Uterus (tissue), 3 donors: ENCODE measurements at regions not wholly inside any gene's neighbourhood (a gene's known extent, or its start where the extent isn't known, plus 50 kb on each side); places are given as distances from the start of the nearest gene placed in this dataset.

Experiments used
- DNase-seq, 2 donors: peaks; one replicate each; pipeline ENCODE4 v3.0.0-alpha.2; 2019 to 2020
- H3K27ac ChIP-seq, 2 donors: fragments of 200-600 bp; sonication (generic); 1 replicate in 1 of 2; 2 replicates in 1 of 2; pipeline ENCODE4 v1.5.1; 2016 to 2018
- H3K27me3 ChIP-seq, 2 donors: fragments of 200-600 bp; sonication (generic); one replicate each; pipeline ENCODE4 v1.5.1; 2018 to 2019; ENCODE audit warnings: control low read depth in 1 of 2
- H3K36me3 ChIP-seq, 2 donors: fragments of 200-600 bp; sonication (generic); one replicate each; pipeline ENCODE4 v1.5.1; 2019; ENCODE audit warnings: control low read depth in 1 of 2
- H3K4me1 ChIP-seq, 2 donors: fragments of 200-600 bp; sonication (generic); one replicate each; pipeline ENCODE4 v1.5.1; 2018 to 2019; ENCODE audit warnings: control low read depth in 1 of 2
- H3K4me3 ChIP-seq, 2 donors: fragments of 200-600 bp; sonication (generic); 1 replicate in 1 of 2; 2 replicates in 1 of 2; pipeline ENCODE4 v1.5.1; 2018 to 2019; ENCODE audit warnings: mild to moderate bottlenecking in 1 of 2
- H3K9me3 ChIP-seq, 2 donors: fragments of 200-600 bp; sonication (generic); one replicate each; pipeline ENCODE4 v1.5.1; 2019; ENCODE audit warnings: control low read depth in 1 of 2
- CTCF ChIP-seq, 4 experiments: fragments of 200-600 bp in 2 of 4; fragments of 450-650 bp in 2 of 4; sonication (generic) in 2 of 4; IDR thresholded peaks; one replicate each; pipeline ENCODE4 v1.5.1; 2016 to 2019; ENCODE audit warnings: antibody characterized with exemption in 4 of 4, mild to moderate bottlenecking in 2 of 4, moderate library complexity in 1 of 4
- POLR2A ChIP-seq, 2 donors: fragments of 450-650 bp; IDR thresholded peaks; one replicate each; pipeline ENCODE4 v1.6.1; 2016; ENCODE audit warnings: antibody characterized with exemption in 2 of 2, mild to moderate bottlenecking in 1 of 2, moderate library complexity in 1 of 2
- intact Hi-C: fragments of 100-400 bp; cut with DNase I; formaldehyde crosslinking; loops from one replicate; pipeline ENCODE4 v1.15.1; 2023; ENCODE audit warnings: low total_unique reads
- donor health status: DM: yes; HTN: yes; CAD: no.

DNA sequence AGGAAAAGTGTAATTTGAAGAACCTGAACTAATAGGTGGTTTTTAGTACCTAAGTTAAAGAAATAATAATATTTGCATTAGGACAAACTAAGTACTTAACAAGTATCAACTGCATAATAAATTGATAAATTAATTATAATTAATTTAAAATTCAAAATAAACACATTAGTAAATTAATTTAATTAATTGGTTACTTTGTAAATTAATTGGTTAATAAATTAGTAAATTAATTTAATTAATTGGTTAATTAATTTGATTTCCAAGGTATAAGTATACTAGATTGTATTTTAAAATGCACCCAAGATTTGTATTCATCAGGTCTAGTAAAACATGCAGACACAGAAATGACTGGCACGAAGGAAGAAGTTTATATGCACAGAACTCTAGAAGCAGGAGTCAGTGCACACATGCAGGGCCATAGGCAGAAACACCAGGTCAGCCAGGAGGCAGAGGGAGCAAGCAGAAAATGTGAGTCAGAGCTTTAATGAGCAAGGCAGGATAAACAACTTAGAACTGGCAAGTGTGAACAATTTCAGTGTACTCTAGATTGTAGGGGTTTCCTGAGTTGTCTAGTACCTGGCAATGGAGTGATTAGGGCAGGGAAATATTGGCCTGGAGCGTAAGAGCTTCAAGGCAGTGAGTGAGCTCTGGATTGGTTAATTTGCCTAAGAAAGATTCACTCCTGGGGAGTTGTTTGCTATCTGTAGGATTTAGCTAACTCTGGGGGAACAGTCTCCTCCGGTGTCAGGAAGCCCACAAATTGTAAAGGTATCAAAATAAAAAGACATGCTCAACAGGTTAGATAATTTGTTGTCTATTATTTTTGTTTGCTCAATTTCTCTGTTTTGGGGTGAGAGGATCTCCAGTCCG lies 665.7 kb downstream of the MRPL39 start:
- Histone ChIP-seq H3K4me1 (no peaks in the 10 kb centered on the region), H3K27me3 (no peaks in the 10 kb centered on the region), H3K9me3 (no peaks in the 10 kb centered on the region), H3K27ac (no peak overlapping the region), H3K36me3 (no peaks in the 10 kb centered on the region), H3K4me3 (no peak overlapping the region)
- no peak for DNase-seq
- intact Hi-C loops: no loop called here
- TF ChIP-seq POLR2A (IDR thresholded peaks at IDR 0.05): no peak
- no peak for TF ChIP-seq CTCF (IDR thresholded peaks at IDR 0.05)

- intact Hi-C loops: no loop called here
- H3K4me1 ChIP-seq: no peaks in the 10 kb centered on the region
- TF ChIP-seq POLR2A (IDR thresholded peaks at IDR 0.05) (no peak), CTCF (IDR thresholded peaks at IDR 0.05) (no peak)
- DNase-seq: no peak
- no peak overlapping the region for H3K4me3 ChIP-seq
- H3K27ac ChIP-seq: no peak overlapping the region
- no peaks in the 10 kb centered on the region for H3K27me3 ChIP-seq
- H3K9me3 ChIP-seq: no peaks in the 10 kb centered on the region
- H3K36me3 ChIP-seq: no peaks in the 10 kb centered on the region
These were observed 668.0 kb downstream of the MRPL39 start for GRCh38 chr21:24939291-24939690.

GRCh38 chr21:24938573-24938972 lies 668.7 kb downstream of the MRPL39 start:
- Histone ChIP-seq H3K4me1 (no peaks in the 10 kb centered on the region), H3K36me3 (no peaks in the 10 kb centered on the region), H3K27ac (no peak overlapping the region), H3K4me3 (no peak overlapping the region), H3K27me3 (no peaks in the 10 kb centered on the region), H3K9me3 (no peaks in the 10 kb centered on the region)
- TF ChIP-seq POLR2A (IDR thresholded peaks at IDR 0.05) (no peak), CTCF (IDR thresholded peaks at IDR 0.05) (no peak)
- DNase-seq: no peak
- intact Hi-C loops: no loop called here

- no peaks in the 10 kb centered on the region for H3K4me1 ChIP-seq
- no peak for DNase-seq
- H3K27ac ChIP-seq: no peak overlapping the region
- H3K27me3 ChIP-seq: no peaks in the 10 kb centered on the region
- H3K36me3 ChIP-seq: no peaks in the 10 kb centered on the region
- TF ChIP-seq CTCF (IDR thresholded peaks at IDR 0.05): no peak
- TF ChIP-seq POLR2A (IDR thresholded peaks at IDR 0.05): no peak
- no peaks in the 10 kb centered on the region for H3K9me3 ChIP-seq
- no peak overlapping the region for H3K4me3 ChIP-seq
- intact Hi-C loops: no loop called here
These were observed 671.3 kb downstream of the MRPL39 start for GRCh38 chr21:24935991-24936390.

DNA sequence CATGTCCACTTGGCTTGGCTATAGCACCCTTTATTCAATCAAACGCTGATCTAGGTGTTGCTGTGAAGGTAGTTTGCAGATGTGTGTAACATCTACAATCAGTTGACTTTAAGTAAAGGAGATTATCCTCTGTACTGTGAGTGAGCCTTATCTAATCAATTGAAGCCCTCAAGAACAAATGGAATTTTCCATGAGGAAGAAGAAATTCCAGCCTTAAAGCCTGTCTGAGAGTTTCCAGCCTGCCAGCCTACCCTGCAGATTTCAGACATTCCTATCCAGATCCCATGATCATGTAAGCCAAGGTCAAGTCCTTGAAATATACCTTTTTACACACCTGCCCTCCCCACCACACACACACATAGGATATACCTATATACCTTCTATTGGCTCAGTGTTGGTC lies 696.7 kb downstream of the MRPL39 start:
- DNase-seq: no peak
- no peaks in the 10 kb centered on the region for H3K9me3 ChIP-seq
- no peaks in the 10 kb centered on the region for H3K36me3 ChIP-seq
- H3K4me1 ChIP-seq: no peaks in the 10 kb centered on the region
- no peak overlapping the region for H3K27ac ChIP-seq
- no peak for TF ChIP-seq CTCF (IDR thresholded peaks at IDR 0.05)
- intact Hi-C loops: no loop called here
- no peaks in the 10 kb centered on the region for H3K27me3 ChIP-seq
- H3K4me3 ChIP-seq: no peak overlapping the region
